Spleen (tissue), 11 donors: ENCODE measurements at regions not wholly inside any gene's neighbourhood (a gene's known extent, or its start where the extent isn't known, plus 50 kb on each side); places are given as distances from the start of the nearest gene placed in this dataset.

ENCODE experiments used
- DNase-seq: peaks from one replicate; pipeline ENCODE4 v3.0.0-alpha.2; 2020
- H3K27ac ChIP-seq, 8 donors: fragments of 200-600 bp; sonication (generic) in 7 of 8; 1 replicate in 4 of 8; 2 replicates in 4 of 8; pipeline versions ENCODE4 v1.5.0 to v1.8.0; 2016 to 2021; ENCODE audit warnings: inconsistent platforms in 4 of 8, mild to moderate bottlenecking in 4 of 8, moderate library complexity in 1 of 8
- H3K27me3 ChIP-seq, 7 donors: fragments of 200-600 bp; sonication (generic) in 6 of 7; replicated peaks in 1 of 7; 1 replicate in 4 of 7; 2 replicates in 3 of 7; pipeline versions ENCODE4 v1.5.0 to v1.8.0; 2016 to 2021; ENCODE audit warnings: inconsistent platforms in 3 of 7, mild to moderate bottlenecking in 1 of 7
- H3K36me3 ChIP-seq, 6 donors: fragments of 200-600 bp; sonication (generic) in 5 of 6; 1 replicate in 4 of 6; 2 replicates in 2 of 6; pipeline versions ENCODE4 v1.5.0 to v1.8.0; 2016 to 2021; ENCODE audit warnings: inconsistent platforms in 2 of 6
- H3K4me1 ChIP-seq, 6 donors: fragments of 200-600 bp; sonication (generic) in 5 of 6; 1 replicate in 3 of 6; 2 replicates in 3 of 6; pipeline versions ENCODE4 v1.5.0 to v1.8.0; 2016 to 2021; ENCODE audit warnings: inconsistent platforms in 3 of 6
- H3K4me3 ChIP-seq, 8 donors: fragments of 200-600 bp; sonication (generic) in 7 of 8; 1 replicate in 4 of 8; 2 replicates in 4 of 8; pipeline versions ENCODE4 v1.5.0 to v1.8.0; 2016 to 2021; ENCODE audit warnings: inconsistent platforms in 4 of 8, mild to moderate bottlenecking in 4 of 8, moderate library complexity in 2 of 8
- H3K9me3 ChIP-seq, 8 donors: fragments of 200-600 bp; sonication (generic) in 7 of 8; 1 replicate in 4 of 8; 2 replicates in 4 of 8; pipeline versions ENCODE4 v1.5.0 to v1.8.0; 2016 to 2021; ENCODE audit warnings: inconsistent platforms in 4 of 8
- POLR2A ChIP-seq, 3 donors: fragments of 450-650 bp; IDR thresholded peaks; one replicate each; pipeline ENCODE4 v1.5.1; 2017; ENCODE audit warnings: antibody characterized with exemption in 3 of 3, mild to moderate bottlenecking in 1 of 3
- POLR2AphosphoS5 ChIP-seq, 3 donors: sonication (generic); formaldehyde crosslinking; IDR thresholded peaks; one replicate each; pipeline ENCODE4 v1.5.1; 2017; ENCODE audit warnings: antibody characterized with exemption in 3 of 3
- WGBS, 5 donors: extraction: QIAGEN DNeasy Blood & Tissue Kit in 3 of 5; methylation state at CpG; one replicate each; pipeline versions ENCODE4 v1.1.5 to v1.1.7; 2013 to 2018; 5-methylcytosine and 5-hydroxymethylcytosine counted together
- intact Hi-C: fragments of 100-400 bp; cut with DNase I; formaldehyde crosslinking; loops from one replicate; pipeline ENCODE4 v1.15.0; 2023; ENCODE audit warnings: low total_unique reads
- TF ChIP-seq, protein P1 (sequence below), 11 experiments: fragments of 200-600 bp in 7 of 11; fragments of 450-650 bp in 4 of 11; sonication (generic) in 4 of 11; IDR thresholded peaks in 8 of 11; conservative IDR thresholded peaks in 3 of 11; 1 replicate in 7 of 11; 2 replicates in 4 of 11; pipeline versions ENCODE4 v1.4.0 to v1.8.0; 2016 to 2021; ENCODE audit warnings: antibody characterized with exemption in 11 of 11, inconsistent platforms in 4 of 11, mild to moderate bottlenecking in 1 of 11
- donor health status: healthy with polysubstance abuse.
- donor health status: DM: no; HTN: no; CAD: no; lungs with moderate emphysema.
- donor health status: DM: no; HTN: no; CAD: no.
- donor health status: Bipolar disorder and iron deficiency.
- donor health status: healthy.
- donor health status: DM: no; HTN: no; CAD: no.
- donor health status: DM: yes; HTN: yes; CAD: no.

DNA sequence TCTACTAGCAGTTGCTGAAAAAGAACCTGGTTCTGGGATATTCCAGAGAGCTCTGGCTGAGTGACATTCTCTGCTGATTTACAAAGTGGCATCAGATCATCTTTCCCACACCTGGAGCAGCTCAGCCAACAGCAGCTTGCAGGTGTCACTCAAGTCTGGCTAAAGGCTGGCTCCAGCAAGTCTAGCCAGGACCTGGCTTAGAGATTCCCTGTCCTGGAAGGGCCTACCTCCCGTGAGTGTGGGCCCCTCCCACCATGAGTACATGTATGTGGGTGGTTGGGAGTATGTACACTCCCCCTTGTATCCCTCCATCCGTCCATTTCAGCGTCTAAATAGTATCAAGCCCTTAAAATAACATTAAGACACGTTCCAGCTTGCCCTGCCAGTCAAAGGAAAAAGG is 539.3 kb upstream of the ID4 start:
- DNase-seq: no peak
- Histone ChIP-seq H3K4me1 (no peaks in the 10 kb centered on the region), H3K4me3 (no peak overlapping the region), H3K9me3 (peaks cover 0 to 4% (median 0%) of the 10 kb centered on the region in 8 donors), H3K27ac (no peak overlapping the region), H3K27me3 (no peaks in the 10 kb centered on the region), H3K36me3 (no peaks in the 10 kb centered on the region)
- TF ChIP-seq, protein P1, sequence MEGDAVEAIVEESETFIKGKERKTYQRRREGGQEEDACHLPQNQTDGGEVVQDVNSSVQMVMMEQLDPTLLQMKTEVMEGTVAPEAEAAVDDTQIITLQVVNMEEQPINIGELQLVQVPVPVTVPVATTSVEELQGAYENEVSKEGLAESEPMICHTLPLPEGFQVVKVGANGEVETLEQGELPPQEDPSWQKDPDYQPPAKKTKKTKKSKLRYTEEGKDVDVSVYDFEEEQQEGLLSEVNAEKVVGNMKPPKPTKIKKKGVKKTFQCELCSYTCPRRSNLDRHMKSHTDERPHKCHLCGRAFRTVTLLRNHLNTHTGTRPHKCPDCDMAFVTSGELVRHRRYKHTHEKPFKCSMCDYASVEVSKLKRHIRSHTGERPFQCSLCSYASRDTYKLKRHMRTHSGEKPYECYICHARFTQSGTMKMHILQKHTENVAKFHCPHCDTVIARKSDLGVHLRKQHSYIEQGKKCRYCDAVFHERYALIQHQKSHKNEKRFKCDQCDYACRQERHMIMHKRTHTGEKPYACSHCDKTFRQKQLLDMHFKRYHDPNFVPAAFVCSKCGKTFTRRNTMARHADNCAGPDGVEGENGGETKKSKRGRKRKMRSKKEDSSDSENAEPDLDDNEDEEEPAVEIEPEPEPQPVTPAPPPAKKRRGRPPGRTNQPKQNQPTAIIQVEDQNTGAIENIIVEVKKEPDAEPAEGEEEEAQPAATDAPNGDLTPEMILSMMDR (IDR thresholded peaks at IDR 0.05 in 8 of 11, conservative IDR thresholded peaks at IDR 0.05 in 3 of 11): no peak
- TF ChIP-seq POLR2A (IDR thresholded peaks at IDR 0.05) (no peak), POLR2AphosphoS5 (IDR thresholded peaks at IDR 0.05) (no peak)
- WGBS, 5 donors: 20 to 41% (median 34%) methylated on average over 4 of the region's 4 CpGs
- intact Hi-C loops: no loop called here

DNA sequence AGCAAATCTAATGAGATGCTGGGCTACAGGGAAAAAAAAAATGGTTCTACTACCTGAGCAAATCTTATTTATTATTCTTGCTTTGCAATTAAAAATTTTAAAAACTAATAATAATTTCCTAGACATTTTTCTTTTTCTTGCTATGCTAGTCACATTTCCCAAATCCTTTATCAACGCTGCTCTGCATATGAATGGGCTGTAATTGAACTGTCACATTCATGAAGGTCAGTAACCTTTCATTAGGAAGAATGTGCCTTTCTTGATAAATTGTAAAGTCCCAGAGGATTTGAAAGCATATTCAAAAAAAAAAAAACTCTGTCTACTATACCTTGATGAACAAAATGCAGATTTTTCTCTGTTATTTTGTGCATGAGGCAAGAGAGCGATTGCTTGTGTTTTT is 538.7 kb upstream of the ID4 start:
- Histone ChIP-seq H3K36me3 (no peaks in the 10 kb centered on the region), H3K27me3 (no peaks in the 10 kb centered on the region), H3K27ac (no peak overlapping the region), H3K4me1 (no peaks in the 10 kb centered on the region), H3K4me3 (no peak overlapping the region), H3K9me3 (peaks cover 0 to 4% (median 0%) of the 10 kb centered on the region in 8 donors)
- DNase-seq: no peak
- no peak for TF ChIP-seq POLR2AphosphoS5 (IDR thresholded peaks at IDR 0.05)
- TF ChIP-seq POLR2A (IDR thresholded peaks at IDR 0.05): no peak
- TF ChIP-seq, protein P1 (IDR thresholded peaks at IDR 0.05 in 8 of 11, conservative IDR thresholded peaks at IDR 0.05 in 3 of 11): no peak
- WGBS, 5 donors: 76 to 86% (median 84%) methylated on average over 2 of the region's 2 CpGs
- intact Hi-C loops: no loop called here

- no peaks in the 10 kb centered on the region for H3K27me3 ChIP-seq
- DNase-seq: no peak
- WGBS, 5 donors: 68 to 79% (median 75%) methylated on average over 3 of the region's 3 CpGs
- H3K4me1 ChIP-seq: no peaks in the 10 kb centered on the region
- intact Hi-C loops: no loop called here
- H3K4me3 ChIP-seq: no peak overlapping the region
- TF ChIP-seq, protein P1 (IDR thresholded peaks at IDR 0.05 in 8 of 11, conservative IDR thresholded peaks at IDR 0.05 in 3 of 11): no peak
- TF ChIP-seq POLR2AphosphoS5 (IDR thresholded peaks at IDR 0.05): no peak
- TF ChIP-seq POLR2A (IDR thresholded peaks at IDR 0.05): no peak
- H3K36me3 ChIP-seq: no peaks in the 10 kb centered on the region
- H3K9me3 ChIP-seq: peaks cover 0 to 3% (median under 1%) of the 10 kb centered on the region in 8 donors
- H3K27ac ChIP-seq: no peak overlapping the region
Observed at GRCh38 chr6:19299129-19299528, 538.0 kb upstream of the ID4 start.

GRCh38 chr6:19301980-19302379 is 535.2 kb upstream of the ID4 start:
- Histone ChIP-seq H3K27ac (no peak overlapping the region), H3K36me3 (no peaks in the 10 kb centered on the region), H3K4me1 (no peaks in the 10 kb centered on the region), H3K9me3 (peaks cover 0 to 11% (median 0%) of the 10 kb centered on the region in 8 donors), H3K27me3 (no peaks in the 10 kb centered on the region), H3K4me3 (no peak overlapping the region)
- DNase-seq: no peak
- intact Hi-C loops: no loop called here
- TF ChIP-seq POLR2A (IDR thresholded peaks at IDR 0.05): no peak
- TF ChIP-seq, protein P1 (IDR thresholded peaks at IDR 0.05 in 8 of 11, conservative IDR thresholded peaks at IDR 0.05 in 3 of 11): no peak
- no peak for TF ChIP-seq POLR2AphosphoS5 (IDR thresholded peaks at IDR 0.05)
- 63 to 74% (median 73%) methylated on average over 2 of the region's 2 CpGs for WGBS, 5 donors
